ENCODE measurements at regions not wholly inside any gene's neighbourhood (a gene's known extent, or its start where the extent isn't known, plus 50 kb on each side); places are given as distances from the start of the nearest gene placed in this dataset.

DNA sequence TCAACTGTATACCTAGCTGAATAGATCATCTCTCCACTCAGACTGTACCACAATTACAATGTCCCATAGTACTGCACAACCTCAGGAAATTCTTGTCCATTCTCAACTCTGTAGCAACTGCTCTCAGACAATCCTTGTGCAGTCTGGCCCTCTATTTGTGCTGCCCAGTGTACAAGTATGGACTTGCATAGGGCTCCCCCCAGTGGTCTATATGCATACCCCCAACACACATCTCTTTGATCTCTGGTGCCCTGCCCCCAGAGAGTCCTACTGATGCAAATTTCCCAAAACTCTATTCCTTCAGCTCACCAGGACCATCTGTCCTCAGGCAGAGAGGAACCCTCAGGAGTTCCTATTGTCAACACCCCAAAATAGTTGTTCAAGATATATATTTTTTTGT, 205.3 kb downstream of the SLCO4C1 start:
- Histone ChIP-seq H3F3A (ENCODE audit: control insufficient read depth, insufficient read depth) (no peaks in the 10 kb centered on the region), H3K4me1 (ENCODE audit: control insufficient read depth, low read length) (no peaks in the 10 kb centered on the region), H4K20me1 (ENCODE audit: control insufficient read depth, insufficient read depth, low read depth, low read length) (no peaks in the 10 kb centered on the region), H3K36me3 (ENCODE audit: control insufficient read depth, low read length) (no peaks in the 10 kb centered on the region), H3K4me3 (ENCODE audit: low read length) (no peak overlapping the region), H3K4me2 (ENCODE audit: low read length) (no peak overlapping the region), H3K27ac (ENCODE audit: low read depth, low read length) (no peak overlapping the region), H3K9me2 (replicated peaks; ENCODE audit: control insufficient read depth, low read length) (no peaks in the 10 kb centered on the region), H3K9me3 (ENCODE audit: control insufficient read depth, insufficient read depth, low read length) (no peaks in the 10 kb centered on the region), H3K79me2 (ENCODE audit: control insufficient read depth, low read length) (no peaks in the 10 kb centered on the region), H3K27me3 (ENCODE audit: control insufficient read depth, low read length) (no peaks in the 10 kb centered on the region)
- TF ChIP-seq, protein P1, sequence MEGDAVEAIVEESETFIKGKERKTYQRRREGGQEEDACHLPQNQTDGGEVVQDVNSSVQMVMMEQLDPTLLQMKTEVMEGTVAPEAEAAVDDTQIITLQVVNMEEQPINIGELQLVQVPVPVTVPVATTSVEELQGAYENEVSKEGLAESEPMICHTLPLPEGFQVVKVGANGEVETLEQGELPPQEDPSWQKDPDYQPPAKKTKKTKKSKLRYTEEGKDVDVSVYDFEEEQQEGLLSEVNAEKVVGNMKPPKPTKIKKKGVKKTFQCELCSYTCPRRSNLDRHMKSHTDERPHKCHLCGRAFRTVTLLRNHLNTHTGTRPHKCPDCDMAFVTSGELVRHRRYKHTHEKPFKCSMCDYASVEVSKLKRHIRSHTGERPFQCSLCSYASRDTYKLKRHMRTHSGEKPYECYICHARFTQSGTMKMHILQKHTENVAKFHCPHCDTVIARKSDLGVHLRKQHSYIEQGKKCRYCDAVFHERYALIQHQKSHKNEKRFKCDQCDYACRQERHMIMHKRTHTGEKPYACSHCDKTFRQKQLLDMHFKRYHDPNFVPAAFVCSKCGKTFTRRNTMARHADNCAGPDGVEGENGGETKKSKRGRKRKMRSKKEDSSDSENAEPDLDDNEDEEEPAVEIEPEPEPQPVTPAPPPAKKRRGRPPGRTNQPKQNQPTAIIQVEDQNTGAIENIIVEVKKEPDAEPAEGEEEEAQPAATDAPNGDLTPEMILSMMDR (IDR thresholded peaks at IDR 0.05; ENCODE audit: low read depth, low read length, poor library complexity, severe bottlenecking): peak; percentile 62
- TF ChIP-seq EZH2phosphoT487 (IDR thresholded peaks at IDR 0.05; ENCODE audit: borderline replicate concordance, low read length): no peak

DNA sequence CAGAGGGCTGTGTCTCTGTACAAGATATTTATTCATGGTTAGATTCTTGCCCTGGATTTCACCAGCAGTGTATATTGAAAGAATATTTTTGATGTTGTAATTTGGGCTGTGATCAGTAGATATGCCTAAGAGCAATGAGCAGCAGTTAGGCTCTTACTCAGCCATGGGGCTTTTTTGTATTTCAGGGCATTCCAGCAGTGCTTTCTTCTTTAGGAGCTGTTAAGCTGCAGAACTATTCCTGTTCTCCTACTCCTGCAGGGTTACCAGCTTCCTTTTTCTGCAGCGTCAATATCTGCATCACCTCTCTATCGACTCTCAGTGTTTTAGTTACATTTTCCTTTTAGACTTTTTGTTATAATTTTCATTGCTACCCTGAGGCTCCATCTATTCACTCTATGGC, 206.2 kb downstream of the SLCO4C1 start:
- Histone ChIP-seq H4K20me1 (ENCODE audit: control insufficient read depth, insufficient read depth, low read depth, low read length) (no peaks in the 10 kb centered on the region), H3K9me3 (ENCODE audit: control insufficient read depth, insufficient read depth, low read length) (no peaks in the 10 kb centered on the region), H3F3A (ENCODE audit: control insufficient read depth, insufficient read depth) (no peaks in the 10 kb centered on the region), H3K9me2 (replicated peaks; ENCODE audit: control insufficient read depth, low read length) (no peaks in the 10 kb centered on the region), H3K4me3 (ENCODE audit: low read length) (no peak overlapping the region), H3K27me3 (ENCODE audit: control insufficient read depth, low read length) (no peaks in the 10 kb centered on the region), H3K4me1 (ENCODE audit: control insufficient read depth, low read length) (no peaks in the 10 kb centered on the region), H3K79me2 (ENCODE audit: control insufficient read depth, low read length) (no peaks in the 10 kb centered on the region), H3K36me3 (ENCODE audit: control insufficient read depth, low read length) (no peaks in the 10 kb centered on the region), H3K27ac (ENCODE audit: low read depth, low read length) (no peak overlapping the region), H3K4me2 (ENCODE audit: low read length) (no peak overlapping the region)
- no peak for TF ChIP-seq EZH2phosphoT487 (IDR thresholded peaks at IDR 0.05; ENCODE audit: borderline replicate concordance, low read length)
- TF ChIP-seq, protein P1 (IDR thresholded peaks at IDR 0.05; ENCODE audit: low read depth, low read length, poor library complexity, severe bottlenecking): no peak

DNA sequence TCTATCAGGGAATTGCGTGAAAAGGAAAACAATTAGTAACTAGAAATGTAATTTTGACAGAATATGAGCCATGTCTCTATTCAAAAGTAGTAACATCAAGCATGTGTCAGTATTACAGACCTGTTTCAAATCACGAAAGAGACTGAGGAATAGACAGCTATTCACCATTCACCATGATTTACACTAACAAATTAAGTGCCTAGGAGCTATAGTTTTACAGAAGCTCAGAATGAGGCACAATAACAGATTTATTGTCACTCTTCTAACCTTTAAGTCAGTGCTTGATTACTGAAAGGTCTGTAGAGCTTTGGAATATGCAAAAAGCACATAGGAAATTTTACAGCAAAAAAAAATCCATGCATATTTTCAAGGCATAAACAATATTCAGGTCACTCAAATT, 208.2 kb downstream of the SLCO4C1 start:
- Histone ChIP-seq H3K9me3 (ENCODE audit: control insufficient read depth, insufficient read depth, low read length) (no peaks in the 10 kb centered on the region), H3K27ac (ENCODE audit: low read depth, low read length) (no peak overlapping the region), H3F3A (ENCODE audit: control insufficient read depth, insufficient read depth) (no peaks in the 10 kb centered on the region), H4K20me1 (ENCODE audit: control insufficient read depth, insufficient read depth, low read depth, low read length) (no peaks in the 10 kb centered on the region), H3K27me3 (ENCODE audit: control insufficient read depth, low read length) (no peaks in the 10 kb centered on the region), H3K9me2 (replicated peaks; ENCODE audit: control insufficient read depth, low read length) (no peaks in the 10 kb centered on the region), H3K36me3 (ENCODE audit: control insufficient read depth, low read length) (no peaks in the 10 kb centered on the region), H3K4me2 (ENCODE audit: low read length) (no peak overlapping the region), H3K4me3 (ENCODE audit: low read length) (no peak overlapping the region), H3K79me2 (ENCODE audit: control insufficient read depth, low read length) (no peaks in the 10 kb centered on the region), H3K4me1 (ENCODE audit: control insufficient read depth, low read length) (no peaks in the 10 kb centered on the region)
- TF ChIP-seq EZH2phosphoT487 (IDR thresholded peaks at IDR 0.05; ENCODE audit: borderline replicate concordance, low read length): no peak
- TF ChIP-seq, protein P1 (IDR thresholded peaks at IDR 0.05; ENCODE audit: low read depth, low read length, poor library complexity, severe bottlenecking): no peak

DNA sequence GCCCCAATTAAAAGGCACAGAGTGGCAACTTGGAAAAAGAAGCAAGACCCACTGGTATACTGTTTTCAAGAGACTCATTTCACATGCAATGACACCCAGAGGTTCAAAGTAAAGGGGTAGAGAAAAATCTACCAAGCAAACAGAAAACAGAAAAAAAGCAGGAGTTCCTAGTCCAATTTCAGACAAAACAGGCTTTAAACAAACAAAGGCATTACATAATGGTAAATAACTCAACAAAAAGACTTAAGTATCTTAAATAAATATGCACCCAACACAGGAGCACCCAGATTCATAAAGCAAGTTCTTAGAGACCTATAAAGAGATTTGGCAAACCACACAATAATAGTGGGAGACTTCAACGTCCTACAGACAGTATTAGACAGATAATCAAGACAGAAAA, 215.8 kb downstream of the SLCO4C1 start:
- H3K4me1 ChIP-seq (ENCODE audit: control insufficient read depth, low read length): no peaks in the 10 kb centered on the region
- no peaks in the 10 kb centered on the region for H3F3A ChIP-seq (ENCODE audit: control insufficient read depth, insufficient read depth)
- H3K4me3 ChIP-seq (ENCODE audit: low read length): no peak overlapping the region
- no peak overlapping the region for H3K4me2 ChIP-seq (ENCODE audit: low read length)
- no peak for TF ChIP-seq EZH2phosphoT487 (IDR thresholded peaks at IDR 0.05; ENCODE audit: borderline replicate concordance, low read length)
- TF ChIP-seq, protein P1 (IDR thresholded peaks at IDR 0.05; ENCODE audit: low read depth, low read length, poor library complexity, severe bottlenecking): no peak
- H3K9me2 ChIP-seq (replicated peaks; ENCODE audit: control insufficient read depth, low read length): no peaks in the 10 kb centered on the region
- H3K27ac ChIP-seq (ENCODE audit: low read depth, low read length): no peak overlapping the region
- no peaks in the 10 kb centered on the region for H4K20me1 ChIP-seq (ENCODE audit: control insufficient read depth, insufficient read depth, low read depth, low read length)
- H3K36me3 ChIP-seq (ENCODE audit: control insufficient read depth, low read length): no peaks in the 10 kb centered on the region
- no peaks in the 10 kb centered on the region for H3K27me3 ChIP-seq (ENCODE audit: control insufficient read depth, low read length)
- no peaks in the 10 kb centered on the region; the same call in 1 of the 2 replicates for H3K9me3 ChIP-seq (ENCODE audit: control insufficient read depth, insufficient read depth, low read length)
- no peaks in the 10 kb centered on the region for H3K79me2 ChIP-seq (ENCODE audit: control insufficient read depth, low read length)

All from DOHH2 (cell line).